GM12878 (cell line): ENCODE measurements at regions not wholly inside any gene's neighbourhood (a gene's known extent, or its start where the extent isn't known, plus 50 kb on each side); places are given as distances from the start of the nearest gene placed in this dataset.
A peak's percentile ranks its signal among the peaks of the same experiment; 100 is the strongest.

Experiments used
- ATAC-seq: fragments of 200-7000 bp; cut with Tn5 transposase; 3 replicates; pipeline ENCODE4 v1.9.1; 2020; ENCODE audit warnings: mild to moderate bottlenecking, moderate library complexity
- BruUV-seq: library from RNA; stranded (reverse); fragments of 400-500 nt; replicated peaks from 2 replicates; lab custom pipeline; 2021; lab: Mats Ljungman, UMichigan
- CTCF ChIA-PET: fragments of 300-600 bp; sonication (Branson Sonifier 250); formaldehyde crosslinking; extraction: SDS; loops from one replicate; lab custom pipeline; 2021; ENCODE audit warnings: inconsistent platforms; lab: Yijun Ruan, JAX
- POLR2A ChIA-PET: fragments of 350-600 bp; formaldehyde crosslinking; extraction: SDS; loops from one replicate; lab custom pipeline; 2021; ENCODE audit warnings: inconsistent platforms; lab: Charles Lee
- RAD21 ChIA-PET: fragments of 300-600 bp; sonication (Branson Sonifier 250); formaldehyde crosslinking; loops from one replicate; lab custom pipeline; 2023; ENCODE audit warnings: antibody characterized with exemption; ENCODE audit not compliant: unreplicated experiment; lab: Charles Lee
- SMC1A ChIA-PET: fragments of 300-600 bp; sonication (Branson Sonifier 250); formaldehyde crosslinking; loops from one replicate; lab custom pipeline; 2023; ENCODE audit not compliant: unreplicated experiment, uncharacterized antibody; lab: Charles Lee
- DNase-seq: peaks from one replicate; pipeline ENCODE4 v3.0.0-alpha.2; 2011; ENCODE audit warnings: low read depth, low spot score
- FAIRE-seq: peaks from 3 replicates; lab custom pipeline; 2011; peaks lifted over from hg19 to GRCh38; lab: Jason Lieb, UNC
- H2AFZ ChIP-seq: 2 replicates; pipeline ENCODE4 v1.6.0; 2011; ENCODE audit warnings: low read depth, low read length, control low read depth; ENCODE audit not compliant: control insufficient read depth
- H3K27ac ChIP-seq: 2 replicates; pipeline ENCODE4 v1.5.1; 2011; ENCODE audit warnings: control low read depth; ENCODE audit not compliant: control insufficient read depth, insufficient read depth
- H3K27me3 ChIP-seq, 2 experiments: replicated peaks in 1 of 2; 2 replicates each; pipeline versions ENCODE4 v1.6.0 to v1.6.1; 2011; ENCODE audit warnings: low read length in 1 of 2; ENCODE audit not compliant: control insufficient read depth in 2 of 2, insufficient read depth in 2 of 2
- H3K36me3 ChIP-seq, 2 experiments: 2 replicates each; pipeline ENCODE4 v1.5.1; 2011; ENCODE audit warnings: low read length in 1 of 2; ENCODE audit not compliant: control insufficient read depth in 2 of 2, insufficient read depth in 2 of 2
- H3K4me1 ChIP-seq: 2 replicates; pipeline ENCODE4 v1.6.1; 2011; ENCODE audit warnings: mild to moderate bottlenecking, low read length, moderate library complexity, mixed read lengths; ENCODE audit not compliant: control insufficient read depth, insufficient read depth
- H3K4me2 ChIP-seq: 2 replicates; pipeline ENCODE4 v1.6.0; 2011; ENCODE audit warnings: control low read depth; ENCODE audit not compliant: control insufficient read depth, insufficient read depth
- H3K4me3 ChIP-seq: fragments of 200-600 bp; sonication (generic); 2 replicates; pipeline ENCODE4 v1.5.1; 2016
- H3K79me2 ChIP-seq: 2 replicates; pipeline ENCODE4 v1.6.0; 2011; ENCODE audit warnings: low read length; ENCODE audit not compliant: control insufficient read depth, insufficient read depth
- H3K9ac ChIP-seq: 2 replicates; pipeline ENCODE4 v1.8.0; 2011; ENCODE audit warnings: low read length, control low read depth, mixed read lengths; ENCODE audit not compliant: control insufficient read depth, insufficient read depth
- H3K9me3 ChIP-seq: replicated peaks from 3 replicates; pipeline ENCODE4 v1.5.1; 2011; ENCODE audit warnings: mild to moderate bottlenecking, low read length; ENCODE audit not compliant: control insufficient read depth, insufficient read depth
- H4K20me1 ChIP-seq: 2 replicates; pipeline ENCODE4 v1.6.0; 2011; ENCODE audit not compliant: control insufficient read depth, insufficient read depth
- BHLHE40 ChIP-seq, 2 experiments: fragments of 450-650 bp in 1 of 2; IDR thresholded peaks; 2 replicates each; pipeline ENCODE4 v1.6.1; 2011 to 2017; ENCODE audit warnings: low read depth in 2 of 2, borderline replicate concordance in 1 of 2, improper control_type of control experiment in 1 of 2, low read length in 1 of 2, mild to moderate bottlenecking in 1 of 2
- CHD2 ChIP-seq: IDR thresholded peaks from 2 replicates; pipeline ENCODE4 v1.6.1; 2011; ENCODE audit warnings: low read depth, low read length, improper control_type of control experiment, borderline replicate concordance
- FOXK2 ChIP-seq: fragments of 450-650 bp; IDR thresholded peaks from 2 replicates; pipeline ENCODE4 v1.6.1; 2017; ENCODE audit warnings: mild to moderate bottlenecking, moderate library complexity
- LARP7 ChIP-seq: fragments of 450-650 bp; IDR thresholded peaks from 2 replicates; pipeline ENCODE4 v1.6.1; 2017; ENCODE audit warnings: mild to moderate bottlenecking
- NRF1 ChIP-seq: conservative IDR thresholded peaks from 2 replicates; pipeline ENCODE4 v1.6.1; 2011; ENCODE audit warnings: mild to moderate bottlenecking, low read depth, low read length, improper control_type of control experiment
- PAX5 ChIP-seq: IDR thresholded peaks from 2 replicates; pipeline ENCODE4 v1.6.1; 2011; ENCODE audit warnings: low read depth, low read length, borderline replicate concordance
- RFX5 ChIP-seq: IDR thresholded peaks from 2 replicates; pipeline ENCODE4 v1.6.1; 2011; ENCODE audit warnings: low read depth, low read length, improper control_type of control experiment
- SMAD5 ChIP-seq: IDR thresholded peaks from 2 replicates; pipeline ENCODE4 v1.6.1; 2016; ENCODE audit warnings: antibody characterized with exemption, low read depth
- STAT3 ChIP-seq: IDR thresholded peaks from 2 replicates; pipeline ENCODE4 v1.6.1; 2011; ENCODE audit warnings: low read depth, low read length, improper control_type of control experiment
- SUPT20H ChIP-seq: IDR thresholded peaks from 2 replicates; pipeline ENCODE4 v1.6.1; 2011; ENCODE audit warnings: low read depth, mild to moderate bottlenecking, low read length, moderate library complexity, borderline replicate concordance; ENCODE audit not compliant: control insufficient read depth
- TARDBP ChIP-seq: IDR thresholded peaks from 2 replicates; pipeline ENCODE4 v1.6.1; 2016; ENCODE audit warnings: borderline replicate concordance
- TCF12 ChIP-seq: IDR thresholded peaks from 2 replicates; pipeline ENCODE4 v1.6.1; 2011; ENCODE audit warnings: low read depth, mild to moderate bottlenecking, low read length
- WGBS: methylation state at CpG from one replicate; pipeline ENCODE4 v1.1.6; 2016; ENCODE audit warnings: low lambda C conversion rate; ENCODE audit not compliant: insufficient replicate concordance, insufficient coverage; ENCODE audit errors: missing lambda C conversion rate; 5-methylcytosine and 5-hydroxymethylcytosine counted together
- in situ Hi-C: fragments of 300-500 bp; cut with MboI; formaldehyde crosslinking; loops from 9 replicates; pipeline ENCODE4 v1.14.3; 2018; ENCODE audit warnings: mixed read lengths
- intact Hi-C: fragments of 100-400 bp; cut with micrococcal nuclease; formaldehyde crosslinking; loops from one replicate; pipeline ENCODE4 v1.14.2; 2022; ENCODE audit not compliant: unreplicated experiment
- TF ChIP-seq, protein P1 (sequence below): IDR thresholded peaks from 2 replicates; pipeline ENCODE4 v1.6.1; 2012; ENCODE audit warnings: low read depth, low read length, improper control_type of control experiment

DNA sequence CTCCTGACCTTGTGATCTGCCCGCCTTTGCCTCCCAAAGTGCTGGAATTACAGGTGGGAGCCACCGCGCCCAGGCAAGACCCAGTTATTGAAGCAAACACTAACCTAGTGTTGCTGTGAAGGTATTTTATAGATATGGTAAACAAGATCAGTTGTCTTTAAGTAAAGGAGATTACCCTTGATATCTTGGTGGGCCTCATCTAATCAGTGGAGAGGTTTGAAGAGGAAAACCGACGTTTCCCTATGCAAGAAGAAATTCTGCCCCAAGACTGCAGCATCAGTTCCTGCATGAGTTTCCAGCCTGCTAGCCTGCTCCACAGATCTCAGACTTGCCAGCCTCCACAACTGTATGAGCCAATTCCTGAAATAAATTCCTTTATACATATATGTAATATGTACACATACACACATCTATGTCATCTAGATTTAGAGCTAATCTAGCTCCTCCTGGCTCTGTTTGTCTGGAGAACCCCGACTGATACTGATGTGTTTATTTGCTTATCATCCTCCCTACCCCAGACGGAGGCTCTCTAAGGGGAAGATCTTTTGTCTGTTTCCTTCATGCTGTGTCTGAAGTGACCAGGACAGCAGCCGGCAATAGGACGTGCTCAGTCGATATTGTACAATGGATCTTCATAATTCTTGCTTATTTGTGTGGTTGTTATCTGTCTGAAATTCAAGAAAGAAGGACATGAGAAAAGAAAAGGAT lies 90.9 kb downstream of the IER5 start:
- CTCF ChIA-PET, result interaction anchor here (0.7 to 2.6 kb wide), 8 partner anchors 10 to 663 kb away, joined by 3 to 12 read pairs (median 5); no protein-coding TSS in a partner anchor
- no peaks in the 10 kb centered on the region; a peak in 1 of 4 replicates for H3K27me3 ChIP-seq
- BruUV-seq, result no TSS peak
- H3K4me2 ChIP-seq, result peak overlapping the region; percentile 44
- SMC1A ChIA-PET, result interaction anchor here (0.9 to 1.7 kb wide), 6 partner anchors 10 to 250 kb away, joined by 3 to 5 read pairs (median 4); no protein-coding TSS in a partner anchor
- in situ Hi-C loops (no loop called here), intact Hi-C loops (no loop called here)
- H3K36me3 ChIP-seq, result no peaks in the 10 kb centered on the region
- RAD21 ChIA-PET, result interaction anchor here (0.5 to 1.3 kb wide), 5 partner anchors 14 to 250 kb away, joined by 3 to 4 read pairs (median 4); no protein-coding TSS in a partner anchor
- FAIRE-seq, result peak; percentile 75
- H3K4me3 ChIP-seq, result no peak overlapping the region
- no peak overlapping the region for H3K9ac ChIP-seq
- WGBS, result 53% methylated on average over 10 of the region's 10 CpGs
- H4K20me1 ChIP-seq, result no peaks in the 10 kb centered on the region; the same call in 1 of the 2 replicates
- H3K79me2 ChIP-seq, result no peaks in the 10 kb centered on the region
- no peak for DNase-seq
- H3K27ac ChIP-seq, result no peak overlapping the region
- peaks cover 12% of the 10 kb centered on the region for H3K4me1 ChIP-seq
- POLR2A ChIA-PET, result interaction anchor here (0.6 kb wide), 1 partner anchor 1053 kb away, joined by 7 read pairs; no protein-coding TSS in a partner anchor
- peak overlapping the region; percentile 3; the same call in 1 of the 2 replicates for H2AFZ ChIP-seq
- no peak for TF ChIP-seq TCF12
- TF ChIP-seq FOXK2, result no peak
- no peak for ATAC-seq
- H3K9me3 ChIP-seq, result no peaks in the 10 kb centered on the region

DNA sequence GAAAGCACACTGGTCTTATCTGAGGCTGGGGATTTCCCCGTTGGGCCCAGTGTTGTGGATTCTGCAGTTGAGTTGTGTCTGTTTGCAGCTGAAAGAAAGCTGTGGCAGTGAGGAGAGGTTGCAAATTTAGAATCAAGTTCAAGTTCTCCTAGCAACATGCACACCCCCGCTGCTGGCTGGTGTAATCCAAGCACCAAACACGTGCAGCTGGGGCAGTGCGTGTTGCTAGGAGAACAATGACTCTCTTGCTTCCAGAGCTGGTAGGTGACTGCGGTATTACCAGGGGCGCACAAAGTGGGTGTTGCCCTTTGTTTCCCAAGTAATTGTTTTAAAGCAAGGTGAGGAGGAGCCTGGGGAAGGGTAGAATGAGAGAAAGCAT lies 91.5 kb downstream of the IER5 start:
- H2AFZ ChIP-seq, result no peak overlapping the region
- WGBS, result 34% methylated on average over 6 of the region's 6 CpGs
- no peaks in the 10 kb centered on the region for H3K9me3 ChIP-seq
- BruUV-seq, result no TSS peak
- H3K79me2 ChIP-seq, result no peaks in the 10 kb centered on the region
- DNase-seq (peak; percentile 4), FAIRE-seq (peak; percentile 7), ATAC-seq (peak; percentile 74)
- CTCF ChIA-PET, result interaction anchor here (0.9 to 2.6 kb wide), 8 partner anchors 10 to 664 kb away, joined by 3 to 12 read pairs (median 5); no protein-coding TSS in a partner anchor
- POLR2A ChIA-PET, result interaction anchor here (0.7 kb wide), 1 partner anchor 30 kb away, joined by 3 read pairs; no protein-coding TSS in a partner anchor
- in situ Hi-C loops, result loop anchor here (10.0 kb wide), 1 partner anchor 765 kb away; no protein-coding TSS in a partner anchor
- no peaks in the 10 kb centered on the region; the same call in 1 of the 2 replicates for H4K20me1 ChIP-seq
- no peak overlapping the region for H3K4me3 ChIP-seq
- SMC1A ChIA-PET, result interaction anchor here (1.0 to 1.7 kb wide), 4 partner anchors 9 to 250 kb away, joined by 3 to 5 read pairs (median 4); no protein-coding TSS in a partner anchor
- H3K27me3 ChIP-seq, result no peaks in the 10 kb centered on the region; a peak in 1 of 4 replicates
- H3K4me2 ChIP-seq, result peak overlapping the region; percentile 44; the same call in 1 of the 2 replicates
- no peak overlapping the region for H3K27ac ChIP-seq
- intact Hi-C loops, result no loop called here
- H3K36me3 ChIP-seq, result no peaks in the 10 kb centered on the region
- RAD21 ChIA-PET, result interaction anchor here (0.5 to 1.3 kb wide), 5 partner anchors 14 to 250 kb away, joined by 3 to 4 read pairs (median 4); no protein-coding TSS in a partner anchor
- H3K9ac ChIP-seq, result no peak overlapping the region
- peaks cover 12% of the 10 kb centered on the region for H3K4me1 ChIP-seq
- TF ChIP-seq LARP7 (no peak), SMAD5 (no peak), CHD2 (no peak), STAT3 (no peak), TARDBP (no peak), SUPT20H (no peak), PAX5 (no peak), BHLHE40 (IDR thresholded peaks at IDR 0.05; ENCODE audit: borderline replicate concordance in 1 of 2, low read depth in 2 of 2, low read length in 1 of 2) (peak; percentile 91 to 96), RFX5 (peak; percentile 78; the same call in 1 of the 2 replicates), NRF1 (no peak)
- TF ChIP-seq, protein P1, sequence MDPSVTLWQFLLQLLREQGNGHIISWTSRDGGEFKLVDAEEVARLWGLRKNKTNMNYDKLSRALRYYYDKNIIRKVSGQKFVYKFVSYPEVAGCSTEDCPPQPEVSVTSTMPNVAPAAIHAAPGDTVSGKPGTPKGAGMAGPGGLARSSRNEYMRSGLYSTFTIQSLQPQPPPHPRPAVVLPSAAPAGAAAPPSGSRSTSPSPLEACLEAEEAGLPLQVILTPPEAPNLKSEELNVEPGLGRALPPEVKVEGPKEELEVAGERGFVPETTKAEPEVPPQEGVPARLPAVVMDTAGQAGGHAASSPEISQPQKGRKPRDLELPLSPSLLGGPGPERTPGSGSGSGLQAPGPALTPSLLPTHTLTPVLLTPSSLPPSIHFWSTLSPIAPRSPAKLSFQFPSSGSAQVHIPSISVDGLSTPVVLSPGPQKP, result no peak
